H9 (cell line): ENCODE measurements at regions not wholly inside any gene's neighbourhood (a gene's known extent, or its start where the extent isn't known, plus 50 kb on each side); places are given as distances from the start of the nearest gene placed in this dataset.

Experiments
- DNase-seq: peaks from one replicate; pipeline ENCODE4 v3.0.0-alpha.2; 2017
- H2AFZ ChIP-seq: one replicate; pipeline ENCODE4 v1.6.1; 2013; ENCODE audit warnings: mild to moderate bottlenecking, low read length, control low read depth, moderate library complexity
- H2AK5ac ChIP-seq: 2 replicates; pipeline ENCODE4 v1.6.1; 2013; ENCODE audit warnings: low read length, control low read depth, mixed read lengths; ENCODE audit not compliant: insufficient read length
- H2BK120ac ChIP-seq: one replicate; pipeline ENCODE4 v1.6.1; 2013; ENCODE audit warnings: low read depth, mild to moderate bottlenecking, low read length, control low read depth, inconsistent platforms; ENCODE audit not compliant: poor library complexity, severe bottlenecking
- H2BK12ac ChIP-seq: 2 replicates; pipeline ENCODE4 v1.6.1; 2013; ENCODE audit warnings: low read length, control low read depth, mixed read lengths, low read depth; ENCODE audit not compliant: insufficient read length
- H2BK15ac ChIP-seq: 2 replicates; pipeline ENCODE4 v1.6.1; 2013; ENCODE audit warnings: low read depth, low read length, control low read depth
- H2BK20ac ChIP-seq: one replicate; pipeline ENCODE4 v1.6.1; 2013; ENCODE audit warnings: low read depth, mild to moderate bottlenecking, low read length, control low read depth, inconsistent platforms; ENCODE audit not compliant: poor library complexity, severe bottlenecking
- H2BK5ac ChIP-seq: 2 replicates; pipeline ENCODE4 v1.6.1; 2013; ENCODE audit warnings: low read length, control low read depth, mixed read lengths; ENCODE audit not compliant: insufficient read length
- H3K14ac ChIP-seq: 2 replicates; pipeline ENCODE4 v1.6.1; 2013; ENCODE audit warnings: low read length, control low read depth; ENCODE audit not compliant: insufficient read depth
- H3K18ac ChIP-seq: 2 replicates; pipeline ENCODE4 v1.6.1; 2013; ENCODE audit warnings: low read depth, mild to moderate bottlenecking, mixed read lengths, low read length, control low read depth; ENCODE audit not compliant: insufficient read length
- H3K23ac ChIP-seq: 2 replicates; pipeline ENCODE4 v1.6.1; 2013; ENCODE audit warnings: low read length, control low read depth, mixed read lengths, low read depth; ENCODE audit not compliant: insufficient read length
- H3K23me2 ChIP-seq: 2 replicates; pipeline ENCODE4 v1.6.1; 2013; ENCODE audit warnings: low read depth, mild to moderate bottlenecking, mixed read lengths, low read length, control low read depth; ENCODE audit not compliant: insufficient read length, poor library complexity, severe bottlenecking
- H3K27ac ChIP-seq: 2 replicates; pipeline ENCODE4 v1.5.1; 2013; ENCODE audit warnings: low read length, control low read depth, mixed read lengths, low read depth; ENCODE audit not compliant: insufficient read length
- H3K27me3 ChIP-seq: 2 replicates; pipeline ENCODE4 v1.6.1; 2013; ENCODE audit warnings: low read length, control low read depth, inconsistent platforms; ENCODE audit not compliant: insufficient read depth
- H3K4ac ChIP-seq: 2 replicates; pipeline ENCODE4 v1.6.1; 2013; ENCODE audit warnings: low read depth, mild to moderate bottlenecking, control low read depth, inconsistent platforms, low read length, moderate library complexity
- H3K4me1 ChIP-seq: 2 replicates; pipeline ENCODE4 v1.6.1; 2013; ENCODE audit warnings: low read length, control low read depth, inconsistent platforms; ENCODE audit not compliant: insufficient read depth
- H3K4me2 ChIP-seq: 2 replicates; pipeline ENCODE4 v1.6.1; 2013; ENCODE audit warnings: low read length, control low read depth, mixed read lengths; ENCODE audit not compliant: insufficient read length, insufficient read depth
- H3K56ac ChIP-seq: 2 replicates; pipeline ENCODE4 v1.6.1; 2013; ENCODE audit warnings: low read depth, mild to moderate bottlenecking, mixed read lengths, low read length, control low read depth; ENCODE audit not compliant: insufficient read length
- H3K79me1 ChIP-seq: 2 replicates; pipeline ENCODE4 v1.6.1; 2013; ENCODE audit warnings: low read depth, mild to moderate bottlenecking, moderate library complexity, low read length, control low read depth, inconsistent platforms; ENCODE audit not compliant: insufficient read depth, poor library complexity, severe bottlenecking
- H3K79me2 ChIP-seq: 2 replicates; pipeline ENCODE4 v1.6.1; 2013; ENCODE audit warnings: low read length, control low read depth, inconsistent platforms; ENCODE audit not compliant: insufficient read depth
- H3K9ac ChIP-seq: 2 replicates; pipeline ENCODE4 v1.6.1; 2013; ENCODE audit warnings: low read length, control low read depth, mixed read lengths; ENCODE audit not compliant: insufficient read length; ENCODE audit errors: extremely low read depth
- H3K9me3 ChIP-seq: one replicate; pipeline ENCODE4 v1.6.1; 2013; ENCODE audit warnings: low read depth, low read length, inconsistent platforms; ENCODE audit not compliant: control insufficient read depth
- H3T11ph ChIP-seq: one replicate; pipeline ENCODE4 v1.6.1; 2013; ENCODE audit warnings: mild to moderate bottlenecking, low read length, control low read depth, inconsistent platforms
- H4K20me1 ChIP-seq: one replicate; pipeline ENCODE4 v1.6.1; 2013; ENCODE audit not compliant: control insufficient read depth, insufficient read length, insufficient read depth
- H4K5ac ChIP-seq: 2 replicates; pipeline ENCODE4 v1.6.1; 2013; ENCODE audit warnings: low read depth, mild to moderate bottlenecking, mixed read lengths, low read length, control low read depth; ENCODE audit not compliant: insufficient read length
- H4K8ac ChIP-seq: replicated peaks from 2 replicates; pipeline ENCODE4 v1.6.1; 2013; ENCODE audit warnings: low read length, control low read depth, mixed read lengths, low read depth; ENCODE audit not compliant: insufficient read length
- H4K91ac ChIP-seq: 2 replicates; pipeline ENCODE4 v1.6.1; 2013; ENCODE audit warnings: low read depth, mild to moderate bottlenecking, moderate library complexity, mixed read lengths, low read length, control low read depth; ENCODE audit not compliant: insufficient read length
- H3K27ac Mint-ChIP-seq, 3 experiments: 2 replicates in 2 of 3; 3 replicates in 1 of 3; pipeline ENCODE4 v1.8.0; 2020 to 2021; ENCODE audit warnings: mixed read lengths in 3 of 3, mild to moderate bottlenecking in 1 of 3, moderate library complexity in 1 of 3
- H3K27me3 Mint-ChIP-seq: 2 replicates; pipeline ENCODE4 v1.8.0; 2021; ENCODE audit warnings: low read depth, mild to moderate bottlenecking, moderate library complexity, mixed read lengths
- H3K36me3 Mint-ChIP-seq, 3 experiments: 2 replicates in 2 of 3; 3 replicates in 1 of 3; pipeline ENCODE4 v1.8.0; 2020 to 2021; ENCODE audit warnings: low read depth in 3 of 3, mixed read lengths in 3 of 3; ENCODE audit not compliant: insufficient read depth in 1 of 3
- H3K4me1 Mint-ChIP-seq, 2 experiments: 2 replicates each; pipeline ENCODE4 v1.8.0; 2020; ENCODE audit warnings: mixed read lengths in 2 of 2
- H3K4me3 Mint-ChIP-seq, 2 experiments: 2 replicates in 1 of 2; 3 replicates in 1 of 2; pipeline ENCODE4 v1.8.0; 2020 to 2021; ENCODE audit warnings: mild to moderate bottlenecking in 2 of 2, mixed read lengths in 2 of 2, moderate library complexity in 1 of 2
- H3K9me3 Mint-ChIP-seq, 2 experiments: 2 replicates in 1 of 2; 3 replicates in 1 of 2; pipeline ENCODE4 v1.8.0; 2020; ENCODE audit warnings: mild to moderate bottlenecking in 2 of 2, mixed read lengths in 2 of 2, moderate library complexity in 1 of 2
- WGBS: extraction: QIAGEN DNeasy Blood & Tissue Kit; methylation state at CpG from one replicate; pipeline ENCODE4 v1.1.7; 2013; ENCODE audit warnings: missing lambda C conversion rate, low lambda C conversion rate, mixed read lengths; ENCODE audit not compliant: insufficient read length; ENCODE audit errors: extremely low coverage; 5-methylcytosine and 5-hydroxymethylcytosine counted together
- TF ChIP-seq, protein P1 (sequence below): fragments of 200-600 bp; sonication (generic); conservative IDR thresholded peaks from 3 replicates; pipeline ENCODE4 v1.8.0; 2021; ENCODE audit warnings: antibody characterized with exemption, mild to moderate bottlenecking

DNA sequence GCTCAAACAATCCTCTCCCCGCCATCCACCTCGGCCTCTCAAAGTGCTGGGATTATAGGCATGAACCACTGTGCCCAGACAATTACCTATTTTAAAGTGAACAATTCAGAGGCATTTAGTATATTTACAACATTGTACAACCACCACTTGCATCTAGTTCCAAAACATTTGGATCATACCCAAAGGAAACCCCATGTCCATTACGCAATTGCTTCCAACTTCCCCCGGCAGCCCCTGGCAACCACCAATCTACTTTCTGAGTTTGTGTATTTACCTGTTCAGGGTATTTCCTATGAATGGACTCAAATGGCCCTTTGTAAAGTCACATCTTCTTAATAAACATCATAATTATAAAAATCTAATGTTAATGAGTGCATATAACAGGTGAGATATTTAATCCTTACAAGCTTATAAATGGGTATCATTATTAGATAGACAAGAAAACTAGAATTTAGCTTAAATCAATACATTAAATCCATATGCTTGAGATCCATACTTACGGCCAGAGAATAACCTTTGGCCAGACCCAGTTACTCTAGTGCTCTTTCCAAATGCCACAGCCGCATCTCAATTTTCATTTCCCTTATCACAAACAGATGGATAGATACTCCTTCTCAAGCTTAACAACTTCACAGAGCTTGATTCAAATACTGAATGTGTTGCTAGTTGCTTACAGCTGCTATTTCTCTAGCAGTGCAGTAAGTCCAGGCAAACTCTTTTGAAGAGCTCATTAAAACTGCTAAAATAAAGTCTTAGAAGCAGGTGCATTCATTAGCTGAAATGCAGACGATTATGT is 133.4 kb upstream of the MKLN1 start:
- H3K27me3 ChIP-seq, result no peaks in the 10 kb centered on the region
- no peak overlapping the region for H3K9ac ChIP-seq
- no peak overlapping the region for H3T11ph ChIP-seq
- Mint-ChIP-seq H3K4me1 (peaks cover 29 to 34% of the 10 kb centered on the region in 2 experiments), H3K9me3 (no peaks in the 10 kb centered on the region; a peak in 1 of 5 replicates), H3K27me3 (no peaks in the 10 kb centered on the region), H3K4me3 (no peak overlapping the region), H3K36me3 (no peaks in the 10 kb centered on the region), H3K27ac (no peak overlapping the region)
- H3K27ac ChIP-seq, result no peak overlapping the region
- H2BK20ac ChIP-seq, result no peak overlapping the region
- H3K9me3 ChIP-seq, result no peaks in the 10 kb centered on the region
- H3K14ac ChIP-seq, result no peak overlapping the region
- no peak overlapping the region for H3K4me2 ChIP-seq
- WGBS, result no CpG with 5 or more reads among the region's 7 CpGs
- H2AFZ ChIP-seq, result no peak overlapping the region
- H3K18ac ChIP-seq, result no peak overlapping the region
- no peak overlapping the region for H3K56ac ChIP-seq
- H2AK5ac ChIP-seq, result no peak overlapping the region
- peaks cover 6% of the 10 kb centered on the region for H3K4me1 ChIP-seq
- H4K8ac ChIP-seq, result no peak overlapping the region
- DNase-seq, result no peak
- TF ChIP-seq, protein P1, sequence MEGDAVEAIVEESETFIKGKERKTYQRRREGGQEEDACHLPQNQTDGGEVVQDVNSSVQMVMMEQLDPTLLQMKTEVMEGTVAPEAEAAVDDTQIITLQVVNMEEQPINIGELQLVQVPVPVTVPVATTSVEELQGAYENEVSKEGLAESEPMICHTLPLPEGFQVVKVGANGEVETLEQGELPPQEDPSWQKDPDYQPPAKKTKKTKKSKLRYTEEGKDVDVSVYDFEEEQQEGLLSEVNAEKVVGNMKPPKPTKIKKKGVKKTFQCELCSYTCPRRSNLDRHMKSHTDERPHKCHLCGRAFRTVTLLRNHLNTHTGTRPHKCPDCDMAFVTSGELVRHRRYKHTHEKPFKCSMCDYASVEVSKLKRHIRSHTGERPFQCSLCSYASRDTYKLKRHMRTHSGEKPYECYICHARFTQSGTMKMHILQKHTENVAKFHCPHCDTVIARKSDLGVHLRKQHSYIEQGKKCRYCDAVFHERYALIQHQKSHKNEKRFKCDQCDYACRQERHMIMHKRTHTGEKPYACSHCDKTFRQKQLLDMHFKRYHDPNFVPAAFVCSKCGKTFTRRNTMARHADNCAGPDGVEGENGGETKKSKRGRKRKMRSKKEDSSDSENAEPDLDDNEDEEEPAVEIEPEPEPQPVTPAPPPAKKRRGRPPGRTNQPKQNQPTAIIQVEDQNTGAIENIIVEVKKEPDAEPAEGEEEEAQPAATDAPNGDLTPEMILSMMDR, result no peak
- no peak overlapping the region for H3K4ac ChIP-seq
- no peak overlapping the region for H2BK12ac ChIP-seq
- H4K20me1 ChIP-seq, result no peaks in the 10 kb centered on the region
- H3K23me2 ChIP-seq, result no peaks in the 10 kb centered on the region
- no peaks in the 10 kb centered on the region for H3K79me1 ChIP-seq
- H2BK5ac ChIP-seq, result no peak overlapping the region
- H4K91ac ChIP-seq, result no peak overlapping the region
- H3K79me2 ChIP-seq, result no peaks in the 10 kb centered on the region
- H2BK120ac ChIP-seq, result no peak overlapping the region
- H2BK15ac ChIP-seq, result no peak overlapping the region
- no peak overlapping the region for H4K5ac ChIP-seq
- H3K23ac ChIP-seq, result no peak overlapping the region
